HUES64 (cell line): ENCODE measurements at regions not wholly inside any gene's neighbourhood (a gene's known extent, or its start where the extent isn't known, plus 50 kb on each side); places are given as distances from the start of the nearest gene placed in this dataset.

Source experiments
- H3K27ac ChIP-seq: 2 replicates; pipeline ENCODE4 v1.7.0; 2013; ENCODE audit warnings: low read depth, low read length, inconsistent platforms
- H3K27me3 ChIP-seq: 2 replicates; pipeline ENCODE4 v1.6.1; 2013; ENCODE audit warnings: mild to moderate bottlenecking, low read length; ENCODE audit not compliant: insufficient read depth
- H3K36me3 ChIP-seq: 2 replicates; pipeline ENCODE4 v1.6.1; 2013; ENCODE audit warnings: mild to moderate bottlenecking, low read length; ENCODE audit not compliant: insufficient read depth
- H3K4me1 ChIP-seq: 2 replicates; pipeline ENCODE4 v1.6.1; 2013; ENCODE audit warnings: mild to moderate bottlenecking, low read length, moderate library complexity; ENCODE audit not compliant: insufficient read depth
- H3K4me3 ChIP-seq: 2 replicates; pipeline ENCODE4 v1.5.1; 2013; ENCODE audit warnings: mild to moderate bottlenecking, low read length, moderate library complexity
- H3K9ac ChIP-seq: 2 replicates; pipeline ENCODE4 v1.6.1; 2013; ENCODE audit warnings: mild to moderate bottlenecking, low read depth, low read length
- H3K9me3 ChIP-seq: 2 replicates; pipeline ENCODE4 v1.6.1; 2013; ENCODE audit warnings: low read depth, low read length; ENCODE audit not compliant: insufficient read depth
- WGBS: fragments of 150-250, 120-280 bp; methylation state at CpG from one replicate; pipeline ENCODE4 v1.1.7; 2013; ENCODE audit warnings: missing lambda C conversion rate; 5-methylcytosine and 5-hydroxymethylcytosine counted together

DNA sequence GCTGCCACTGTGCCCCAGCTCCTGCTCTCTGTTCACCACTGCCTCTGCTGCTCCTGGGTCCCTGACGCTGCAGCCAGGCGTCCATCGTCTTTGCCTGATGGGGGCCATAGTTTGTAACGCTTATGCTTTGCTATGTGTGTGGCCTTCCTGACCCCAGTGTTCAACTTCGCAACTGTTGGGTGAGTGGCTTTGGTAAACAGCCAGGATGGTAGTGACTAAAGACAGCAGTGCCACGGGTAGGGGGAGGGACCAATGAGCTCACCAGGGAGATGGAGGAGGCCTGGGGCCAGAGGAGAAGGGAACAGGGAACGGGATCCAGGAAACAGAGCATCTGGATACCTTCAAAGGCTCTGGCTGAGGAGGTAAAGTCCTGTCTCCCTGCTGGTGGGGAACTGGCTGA lies 75.9 kb upstream of the ALDH1L1 start:
- Histone ChIP-seq H3K27ac (no peak overlapping the region), H3K9me3 (no peaks in the 10 kb centered on the region), H3K9ac (no peak overlapping the region), H3K4me3 (no peak overlapping the region), H3K27me3 (no peaks in the 10 kb centered on the region), H3K4me1 (no peaks in the 10 kb centered on the region; the same call in 1 of the 2 replicates), H3K36me3 (no peaks in the 10 kb centered on the region)
- 87% methylated on average over 7 of the region's 7 CpGs for WGBS

DNA sequence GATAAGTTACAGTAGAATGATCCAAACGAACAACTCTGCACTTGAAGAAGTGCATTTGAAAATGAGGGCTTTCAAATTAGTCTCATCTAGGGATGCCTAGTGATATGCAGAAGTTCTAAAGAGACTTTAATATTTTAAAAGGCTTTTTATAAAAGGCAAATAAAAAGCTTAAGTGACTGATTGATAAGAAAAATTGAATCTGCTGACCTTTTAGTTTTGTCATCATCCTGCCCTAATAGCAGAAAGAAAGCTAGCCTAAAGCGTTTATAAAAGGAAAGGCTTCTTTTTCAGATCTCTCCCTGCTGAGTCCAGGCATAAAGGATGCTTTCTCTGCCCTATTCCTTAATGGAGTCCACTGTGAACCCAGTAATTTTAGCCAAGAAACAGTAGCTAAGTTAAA lies 72.7 kb upstream of the ALDH1L1 start:
- Histone ChIP-seq H3K4me3 (no peak overlapping the region), H3K27me3 (no peaks in the 10 kb centered on the region), H3K9me3 (no peaks in the 10 kb centered on the region), H3K36me3 (no peaks in the 10 kb centered on the region), H3K4me1 (no peaks in the 10 kb centered on the region), H3K27ac (no peak overlapping the region), H3K9ac (no peak overlapping the region)
- WGBS: 90% methylated on average over 2 of the region's 2 CpGs

DNA sequence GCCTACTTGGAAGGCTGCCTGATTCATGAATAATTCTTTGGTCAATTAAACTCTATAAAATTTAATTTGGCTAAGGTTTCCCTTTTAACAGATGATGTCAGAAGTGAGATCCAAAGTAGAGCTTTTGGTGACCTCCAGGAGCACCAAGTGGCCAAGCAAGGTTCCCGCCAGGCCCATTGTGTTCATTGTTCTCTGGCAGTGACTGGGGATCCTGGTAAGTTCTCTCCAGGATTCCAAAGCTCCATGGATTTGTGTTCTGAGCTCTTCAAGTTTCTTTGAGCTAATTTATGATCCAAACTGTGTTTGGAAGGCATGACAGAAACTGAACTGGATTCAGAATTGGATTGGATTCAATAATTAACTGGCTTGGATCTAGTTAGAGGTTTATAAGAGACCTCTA lies 72.0 kb upstream of the ALDH1L1 start:
- Histone ChIP-seq H3K4me3 (no peak overlapping the region), H3K9ac (no peak overlapping the region), H3K27ac (no peak overlapping the region), H3K36me3 (no peaks in the 10 kb centered on the region), H3K9me3 (no peaks in the 10 kb centered on the region), H3K27me3 (no peaks in the 10 kb centered on the region), H3K4me1 (no peaks in the 10 kb centered on the region)
- 84% methylated on average over 1 of the region's 1 CpG for WGBS

DNA sequence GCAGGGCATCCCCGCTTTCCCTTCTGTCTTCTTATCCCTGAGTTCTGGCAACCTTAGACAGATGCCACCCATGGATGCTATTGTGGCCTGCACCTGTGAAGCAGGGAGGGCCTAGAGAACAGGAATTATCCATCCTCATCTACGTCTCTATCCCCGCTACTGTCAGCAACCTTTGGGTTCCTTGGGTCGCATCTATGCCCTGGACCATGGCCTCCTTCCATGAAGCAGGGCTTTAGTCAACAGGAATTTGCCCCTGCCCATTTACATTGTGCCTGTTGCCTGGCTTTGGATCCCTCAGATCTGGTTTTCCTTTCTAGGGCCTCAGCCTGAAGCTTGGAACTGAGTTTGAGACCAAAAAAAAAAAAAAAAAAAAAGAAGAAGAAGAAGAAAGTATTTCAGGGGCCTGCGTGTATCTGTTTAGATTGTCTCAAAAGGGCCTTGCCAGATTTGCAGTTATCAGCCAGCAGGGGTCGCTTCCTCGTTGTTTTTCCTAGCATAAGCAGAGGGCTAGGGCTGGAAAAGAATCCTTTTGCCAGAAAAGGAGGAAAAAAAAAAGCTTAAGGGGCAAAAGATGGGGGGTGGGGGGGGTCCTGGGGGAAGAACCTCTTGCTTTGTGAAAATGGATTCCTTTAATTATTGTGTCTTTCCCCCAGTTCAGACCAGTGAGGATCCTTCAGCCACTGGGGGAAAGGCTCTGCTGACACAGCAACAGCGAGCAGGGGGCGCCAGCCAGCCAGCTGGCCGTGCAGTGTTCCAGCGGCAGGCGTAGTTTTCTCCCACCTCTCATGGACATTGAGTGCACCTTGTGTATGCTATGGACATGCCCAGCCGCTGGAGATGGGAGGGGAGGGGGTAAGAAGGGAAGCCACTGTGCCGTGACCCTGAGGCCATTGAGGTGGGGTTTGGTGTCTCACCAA lies 65.7 kb upstream of the ALDH1L1 start:
- H3K27me3 ChIP-seq: no peaks in the 10 kb centered on the region
- no peak overlapping the region for H3K4me3 ChIP-seq

More for the DNA sequence above, 65.7 kb upstream of the ALDH1L1 start:
- no peaks in the 10 kb centered on the region for H3K9me3 ChIP-seq
- 65% methylated on average over 14 of the region's 14 CpGs for WGBS
- H3K9ac ChIP-seq: no peak overlapping the region
- H3K4me1 ChIP-seq: no peaks in the 10 kb centered on the region
- no peak overlapping the region for H3K27ac ChIP-seq
- H3K36me3 ChIP-seq: no peaks in the 10 kb centered on the region
